ENCODE measurements at regions not wholly inside any gene's neighbourhood (a gene's known extent, or its start where the extent isn't known, plus 50 kb on each side); places are given as distances from the start of the nearest gene placed in this dataset.

DNA sequence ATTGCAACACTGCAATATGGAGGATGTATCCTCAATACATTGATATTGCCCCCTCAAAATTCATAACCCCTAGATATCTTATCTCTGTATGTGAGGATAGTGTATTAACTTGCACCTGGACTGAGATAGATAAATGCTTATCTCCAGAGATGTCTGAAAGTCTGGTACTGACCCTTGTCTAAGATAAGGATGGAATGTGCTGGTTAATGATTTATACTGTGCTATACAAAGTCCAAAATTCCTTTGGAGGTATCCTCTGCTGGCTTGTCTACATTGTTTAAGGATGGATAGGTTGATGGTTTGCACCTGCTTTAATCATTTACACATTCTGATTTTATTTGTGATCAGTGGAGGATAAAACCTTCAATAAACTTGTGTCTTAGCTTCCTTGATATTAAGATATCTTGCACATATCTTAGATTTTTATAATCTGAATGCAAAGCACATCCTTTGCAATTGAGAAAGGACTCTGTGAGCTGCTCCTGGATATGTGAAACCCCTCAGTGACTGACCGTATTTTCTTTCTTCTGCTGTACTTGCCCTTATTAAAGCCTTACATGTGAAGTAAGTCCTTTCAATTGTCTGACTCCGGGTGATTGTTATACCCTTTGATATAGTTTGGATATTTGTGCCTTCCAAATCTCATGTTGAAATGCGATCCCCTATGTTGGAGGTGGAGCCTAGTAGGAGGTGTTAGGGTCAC lies 430.3 kb upstream of the MAOA start:
- no peak for ATAC-seq

GRCh38 chrX:43238461-43238945 lies 417.6 kb upstream of the MAOA start:
- ATAC-seq, result no peak
- no peak for TF ChIP-seq PATZ1 (CRISPR knock-in tag; IDR thresholded peaks at IDR 0.05; ENCODE audit: borderline replicate concordance)
- TF ChIP-seq ZNF70 (CRISPR knock-in tag; IDR thresholded peaks at IDR 0.05), result no peak
- TF ChIP-seq CSDC2 (CRISPR knock-in tag; IDR thresholded peaks at IDR 0.05), result no peak
- TF ChIP-seq ESRRG (CRISPR knock-in tag; IDR thresholded peaks at IDR 0.05), result no peak
- TF ChIP-seq ZC3H10 (CRISPR knock-in tag; IDR thresholded peaks at IDR 0.05), result no peak
- TF ChIP-seq ZNF565 (CRISPR knock-in tag; conservative IDR thresholded peaks at IDR 0.05; ENCODE audit: low read depth), result no peak

More for the DNA sequence above, 430.3 kb upstream of the MAOA start:
- TF ChIP-seq, protein P1, sequence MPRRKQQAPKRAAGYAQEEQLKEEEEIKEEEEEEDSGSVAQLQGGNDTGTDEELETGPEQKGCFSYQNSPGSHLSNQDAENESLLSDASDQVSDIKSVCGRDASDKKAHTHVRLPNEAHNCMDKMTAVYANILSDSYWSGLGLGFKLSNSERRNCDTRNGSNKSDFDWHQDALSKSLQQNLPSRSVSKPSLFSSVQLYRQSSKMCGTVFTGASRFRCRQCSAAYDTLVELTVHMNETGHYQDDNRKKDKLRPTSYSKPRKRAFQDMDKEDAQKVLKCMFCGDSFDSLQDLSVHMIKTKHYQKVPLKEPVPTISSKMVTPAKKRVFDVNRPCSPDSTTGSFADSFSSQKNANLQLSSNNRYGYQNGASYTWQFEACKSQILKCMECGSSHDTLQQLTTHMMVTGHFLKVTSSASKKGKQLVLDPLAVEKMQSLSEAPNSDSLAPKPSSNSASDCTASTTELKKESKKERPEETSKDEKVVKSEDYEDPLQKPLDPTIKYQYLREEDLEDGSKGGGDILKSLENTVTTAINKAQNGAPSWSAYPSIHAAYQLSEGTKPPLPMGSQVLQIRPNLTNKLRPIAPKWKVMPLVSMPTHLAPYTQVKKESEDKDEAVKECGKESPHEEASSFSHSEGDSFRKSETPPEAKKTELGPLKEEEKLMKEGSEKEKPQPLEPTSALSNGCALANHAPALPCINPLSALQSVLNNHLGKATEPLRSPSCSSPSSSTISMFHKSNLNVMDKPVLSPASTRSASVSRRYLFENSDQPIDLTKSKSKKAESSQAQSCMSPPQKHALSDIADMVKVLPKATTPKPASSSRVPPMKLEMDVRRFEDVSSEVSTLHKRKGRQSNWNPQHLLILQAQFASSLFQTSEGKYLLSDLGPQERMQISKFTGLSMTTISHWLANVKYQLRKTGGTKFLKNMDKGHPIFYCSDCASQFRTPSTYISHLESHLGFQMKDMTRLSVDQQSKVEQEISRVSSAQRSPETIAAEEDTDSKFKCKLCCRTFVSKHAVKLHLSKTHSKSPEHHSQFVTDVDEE (CRISPR knock-in tag; IDR thresholded peaks at IDR 0.05), result no peak
- TF ChIP-seq ZC3H10 (CRISPR knock-in tag; IDR thresholded peaks at IDR 0.05) (no peak), BACH2 (CRISPR knock-in tag; IDR thresholded peaks at IDR 0.05; ENCODE audit: borderline replicate concordance) (no peak), TOX (CRISPR knock-in tag; IDR thresholded peaks at IDR 0.05; ENCODE audit: borderline replicate concordance) (no peak), SNAI2 (CRISPR knock-in tag; IDR thresholded peaks at IDR 0.05) (no peak), ISL1 (CRISPR knock-in tag; IDR thresholded peaks at IDR 0.05) (no peak), ZFP3 (CRISPR knock-in tag; IDR thresholded peaks at IDR 0.05) (no peak), ARNTL (CRISPR knock-in tag; IDR thresholded peaks at IDR 0.05; ENCODE audit: borderline replicate concordance, low read depth) (no peak), OSR1 (CRISPR knock-in tag; IDR thresholded peaks at IDR 0.05) (no peak), CSRNP3 (CRISPR knock-in tag; IDR thresholded peaks at IDR 0.05) (no peak), GLIS3 (CRISPR knock-in tag; IDR thresholded peaks at IDR 0.05) (no peak), ESRRG (CRISPR knock-in tag; IDR thresholded peaks at IDR 0.05) (no peak), ZNF8 (CRISPR knock-in tag; IDR thresholded peaks at IDR 0.05) (no peak), CREB5 (CRISPR knock-in tag; IDR thresholded peaks at IDR 0.05; ENCODE audit: low read depth) (no peak)

- ATAC-seq, result no peak
- no peak for TF ChIP-seq ZNF565 (CRISPR knock-in tag; conservative IDR thresholded peaks at IDR 0.05; ENCODE audit: low read depth)
These were observed 416.7 kb upstream of the MAOA start for GRCh38 chrX:43239356-43239755.

DNA sequence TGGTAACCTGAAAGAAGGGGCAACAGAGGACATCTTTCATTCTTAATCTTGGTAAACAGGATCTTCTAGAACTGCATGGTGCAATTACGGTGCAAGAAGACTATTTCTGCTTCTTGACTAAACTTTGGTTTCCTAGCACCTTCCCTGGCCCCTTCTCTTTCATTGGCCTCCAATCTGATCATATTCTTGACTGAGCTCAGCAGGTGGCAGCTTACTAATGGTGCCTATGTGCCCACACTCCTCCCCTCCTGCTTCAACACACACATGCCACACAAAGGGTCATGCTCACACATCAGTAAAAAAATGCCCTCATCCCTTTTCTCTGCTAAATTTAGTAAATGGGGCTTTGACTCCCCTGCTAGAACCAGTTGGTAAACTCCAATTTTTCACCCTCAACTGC lies 400.5 kb upstream of the MAOA start:
- TF ChIP-seq PATZ1 (CRISPR knock-in tag; IDR thresholded peaks at IDR 0.05; ENCODE audit: borderline replicate concordance) (no peak), RARB (CRISPR knock-in tag; IDR thresholded peaks at IDR 0.05) (no peak), PPARA (CRISPR knock-in tag; IDR thresholded peaks at IDR 0.05; ENCODE audit: borderline replicate concordance) (no peak), ZNF565 (CRISPR knock-in tag; conservative IDR thresholded peaks at IDR 0.05; ENCODE audit: low read depth) (no peak), BACH2 (CRISPR knock-in tag; IDR thresholded peaks at IDR 0.05; ENCODE audit: borderline replicate concordance) (no peak), CREB5 (CRISPR knock-in tag; IDR thresholded peaks at IDR 0.05; ENCODE audit: low read depth) (no peak), TOX (CRISPR knock-in tag; IDR thresholded peaks at IDR 0.05; ENCODE audit: borderline replicate concordance) (no peak), SNAI2 (CRISPR knock-in tag; IDR thresholded peaks at IDR 0.05) (no peak)
- TF ChIP-seq, protein P1 (CRISPR knock-in tag; IDR thresholded peaks at IDR 0.05), result no peak
- ATAC-seq, result no peak
